ENCODE measurements at regions not wholly inside any gene's neighbourhood (a gene's known extent, or its start where the extent isn't known, plus 50 kb on each side); places are given as distances from the start of the nearest gene placed in this dataset.

DNA sequence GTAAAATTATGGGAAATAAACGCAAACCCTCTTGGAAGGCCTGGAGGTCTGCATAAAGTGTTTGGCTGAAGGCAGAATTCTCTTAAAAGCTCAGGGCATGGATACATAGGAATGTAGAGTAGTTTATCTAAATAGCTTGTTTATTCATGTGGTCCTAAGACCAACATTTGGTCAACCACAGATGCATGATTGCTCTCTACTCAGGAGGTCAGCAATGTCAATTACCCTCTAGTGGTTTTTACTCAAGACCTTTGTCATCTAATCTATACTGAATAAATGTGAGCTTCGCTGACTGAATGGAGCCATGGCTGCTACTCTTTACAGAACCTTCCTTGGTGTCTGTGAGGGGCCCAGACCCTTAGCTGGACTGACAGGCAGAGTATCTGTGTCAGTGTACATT is 139.8 kb downstream of the ATL2 start:
- TF ChIP-seq, protein P1, sequence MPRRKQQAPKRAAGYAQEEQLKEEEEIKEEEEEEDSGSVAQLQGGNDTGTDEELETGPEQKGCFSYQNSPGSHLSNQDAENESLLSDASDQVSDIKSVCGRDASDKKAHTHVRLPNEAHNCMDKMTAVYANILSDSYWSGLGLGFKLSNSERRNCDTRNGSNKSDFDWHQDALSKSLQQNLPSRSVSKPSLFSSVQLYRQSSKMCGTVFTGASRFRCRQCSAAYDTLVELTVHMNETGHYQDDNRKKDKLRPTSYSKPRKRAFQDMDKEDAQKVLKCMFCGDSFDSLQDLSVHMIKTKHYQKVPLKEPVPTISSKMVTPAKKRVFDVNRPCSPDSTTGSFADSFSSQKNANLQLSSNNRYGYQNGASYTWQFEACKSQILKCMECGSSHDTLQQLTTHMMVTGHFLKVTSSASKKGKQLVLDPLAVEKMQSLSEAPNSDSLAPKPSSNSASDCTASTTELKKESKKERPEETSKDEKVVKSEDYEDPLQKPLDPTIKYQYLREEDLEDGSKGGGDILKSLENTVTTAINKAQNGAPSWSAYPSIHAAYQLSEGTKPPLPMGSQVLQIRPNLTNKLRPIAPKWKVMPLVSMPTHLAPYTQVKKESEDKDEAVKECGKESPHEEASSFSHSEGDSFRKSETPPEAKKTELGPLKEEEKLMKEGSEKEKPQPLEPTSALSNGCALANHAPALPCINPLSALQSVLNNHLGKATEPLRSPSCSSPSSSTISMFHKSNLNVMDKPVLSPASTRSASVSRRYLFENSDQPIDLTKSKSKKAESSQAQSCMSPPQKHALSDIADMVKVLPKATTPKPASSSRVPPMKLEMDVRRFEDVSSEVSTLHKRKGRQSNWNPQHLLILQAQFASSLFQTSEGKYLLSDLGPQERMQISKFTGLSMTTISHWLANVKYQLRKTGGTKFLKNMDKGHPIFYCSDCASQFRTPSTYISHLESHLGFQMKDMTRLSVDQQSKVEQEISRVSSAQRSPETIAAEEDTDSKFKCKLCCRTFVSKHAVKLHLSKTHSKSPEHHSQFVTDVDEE (CRISPR knock-in tag; IDR thresholded peaks at IDR 0.05): no peak
- TF ChIP-seq CSDC2 (CRISPR knock-in tag; IDR thresholded peaks at IDR 0.05) (no peak), ZFP3 (CRISPR knock-in tag; IDR thresholded peaks at IDR 0.05) (no peak), GLIS3 (CRISPR knock-in tag; IDR thresholded peaks at IDR 0.05) (no peak), ISL1 (CRISPR knock-in tag; IDR thresholded peaks at IDR 0.05) (no peak), ZNF8 (CRISPR knock-in tag; IDR thresholded peaks at IDR 0.05) (no peak), BACH2 (CRISPR knock-in tag; IDR thresholded peaks at IDR 0.05; ENCODE audit: borderline replicate concordance) (no peak), SNAI2 (CRISPR knock-in tag; IDR thresholded peaks at IDR 0.05) (no peak), ZFP30 (CRISPR knock-in tag; IDR thresholded peaks at IDR 0.05) (no peak), TCF4 (CRISPR knock-in tag; IDR thresholded peaks at IDR 0.05; ENCODE audit: borderline replicate concordance) (no peak)
- TF ChIP-seq, protein P2, sequence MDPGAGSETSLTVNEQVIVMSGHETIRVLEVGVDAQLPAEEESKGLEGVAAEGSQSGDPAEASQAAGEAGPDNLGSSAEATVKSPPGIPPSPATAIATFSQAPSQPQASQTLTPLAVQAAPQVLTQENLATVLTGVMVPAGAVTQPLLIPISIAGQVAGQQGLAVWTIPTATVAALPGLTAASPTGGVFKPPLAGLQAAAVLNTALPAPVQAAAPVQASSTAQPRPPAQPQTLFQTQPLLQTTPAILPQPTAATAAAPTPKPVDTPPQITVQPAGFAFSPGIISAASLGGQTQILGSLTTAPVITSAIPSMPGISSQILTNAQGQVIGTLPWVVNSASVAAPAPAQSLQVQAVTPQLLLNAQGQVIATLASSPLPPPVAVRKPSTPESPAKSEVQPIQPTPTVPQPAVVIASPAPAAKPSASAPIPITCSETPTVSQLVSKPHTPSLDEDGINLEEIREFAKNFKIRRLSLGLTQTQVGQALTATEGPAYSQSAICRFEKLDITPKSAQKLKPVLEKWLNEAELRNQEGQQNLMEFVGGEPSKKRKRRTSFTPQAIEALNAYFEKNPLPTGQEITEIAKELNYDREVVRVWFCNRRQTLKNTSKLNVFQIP (CRISPR knock-in tag; IDR thresholded peaks at IDR 0.05; ENCODE audit: borderline replicate concordance, low read depth): no peak
- TF ChIP-seq, protein P3, sequence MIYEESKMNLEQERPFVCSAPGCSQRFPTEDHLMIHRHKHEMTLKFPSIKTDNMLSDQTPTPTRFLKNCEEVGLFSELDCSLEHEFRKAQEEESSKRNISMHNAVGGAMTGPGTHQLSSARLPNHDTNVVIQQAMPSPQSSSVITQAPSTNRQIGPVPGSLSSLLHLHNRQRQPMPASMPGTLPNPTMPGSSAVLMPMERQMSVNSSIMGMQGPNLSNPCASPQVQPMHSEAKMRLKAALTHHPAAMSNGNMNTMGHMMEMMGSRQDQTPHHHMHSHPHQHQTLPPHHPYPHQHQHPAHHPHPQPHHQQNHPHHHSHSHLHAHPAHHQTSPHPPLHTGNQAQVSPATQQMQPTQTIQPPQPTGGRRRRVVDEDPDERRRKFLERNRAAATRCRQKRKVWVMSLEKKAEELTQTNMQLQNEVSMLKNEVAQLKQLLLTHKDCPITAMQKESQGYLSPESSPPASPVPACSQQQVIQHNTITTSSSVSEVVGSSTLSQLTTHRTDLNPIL (CRISPR knock-in tag; IDR thresholded peaks at IDR 0.05; ENCODE audit: low read depth): no peak
- TF ChIP-seq, protein P4, sequence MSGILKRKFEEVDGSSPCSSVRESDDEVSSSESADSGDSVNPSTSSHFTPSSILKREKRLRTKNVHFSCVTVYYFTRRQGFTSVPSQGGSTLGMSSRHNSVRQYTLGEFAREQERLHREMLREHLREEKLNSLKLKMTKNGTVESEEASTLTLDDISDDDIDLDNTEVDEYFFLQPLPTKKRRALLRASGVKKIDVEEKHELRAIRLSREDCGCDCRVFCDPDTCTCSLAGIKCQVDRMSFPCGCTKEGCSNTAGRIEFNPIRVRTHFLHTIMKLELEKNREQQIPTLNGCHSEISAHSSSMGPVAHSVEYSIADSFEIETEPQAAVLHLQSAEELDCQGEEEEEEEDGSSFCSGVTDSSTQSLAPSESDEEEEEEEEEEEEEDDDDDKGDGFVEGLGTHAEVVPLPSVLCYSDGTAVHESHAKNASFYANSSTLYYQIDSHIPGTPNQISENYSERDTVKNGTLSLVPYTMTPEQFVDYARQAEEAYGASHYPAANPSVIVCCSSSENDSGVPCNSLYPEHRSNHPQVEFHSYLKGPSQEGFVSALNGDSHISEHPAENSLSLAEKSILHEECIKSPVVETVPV (CRISPR knock-in tag; IDR thresholded peaks at IDR 0.05): no peak
- no peak for ATAC-seq

DNA sequence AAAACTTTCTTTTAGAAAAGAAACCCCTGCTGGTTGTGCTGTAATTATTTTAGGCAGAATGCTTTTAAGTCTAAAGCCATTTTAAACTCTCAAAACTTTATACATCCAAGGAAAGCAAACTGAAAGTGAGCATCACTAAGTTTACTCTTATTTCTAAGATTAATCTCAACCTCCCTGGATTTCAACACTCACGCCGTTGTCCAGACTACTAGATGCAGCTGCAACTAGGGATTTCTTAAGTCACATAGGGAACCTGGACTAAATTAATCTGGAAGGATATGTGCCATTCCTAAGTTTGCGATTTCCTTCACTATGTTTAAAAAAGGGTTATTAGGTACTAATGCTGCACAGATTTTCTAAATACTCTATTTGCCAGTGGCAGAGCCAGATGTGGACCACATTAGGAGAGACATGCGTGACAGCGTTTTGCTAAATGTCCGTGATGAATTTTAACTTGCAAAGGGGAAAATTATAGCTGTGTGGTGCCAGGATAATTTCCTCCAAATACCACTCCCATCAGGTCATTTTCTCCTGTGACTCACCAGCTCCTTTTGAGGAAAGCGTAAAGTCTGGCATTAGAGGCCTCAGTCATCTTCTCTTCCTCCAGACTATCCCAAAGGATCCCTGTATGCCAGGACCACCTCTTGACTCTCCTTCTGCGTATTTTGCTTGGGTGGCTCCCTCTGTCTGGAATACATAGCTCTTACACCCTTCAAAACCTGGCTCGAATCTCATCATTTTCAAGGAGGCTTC is 143.7 kb downstream of the ATL2 start:
- peak; percentile 74 for ATAC-seq
- TF ChIP-seq ZFP30 (CRISPR knock-in tag; IDR thresholded peaks at IDR 0.05): no peak
- TF ChIP-seq, protein P3 (CRISPR knock-in tag; IDR thresholded peaks at IDR 0.05; ENCODE audit: low read depth): no peak
- no peak for TF ChIP-seq ZNF70 (CRISPR knock-in tag; IDR thresholded peaks at IDR 0.05)
- TF ChIP-seq, protein P2 (CRISPR knock-in tag; IDR thresholded peaks at IDR 0.05; ENCODE audit: borderline replicate concordance, low read depth): no peak
- no peak for TF ChIP-seq PPARA (CRISPR knock-in tag; IDR thresholded peaks at IDR 0.05; ENCODE audit: borderline replicate concordance)
- TF ChIP-seq ZC3H10 (CRISPR knock-in tag; IDR thresholded peaks at IDR 0.05): no peak
- TF ChIP-seq TOX (CRISPR knock-in tag; IDR thresholded peaks at IDR 0.05; ENCODE audit: borderline replicate concordance): no peak
- no peak for TF ChIP-seq TCF4 (CRISPR knock-in tag; IDR thresholded peaks at IDR 0.05; ENCODE audit: borderline replicate concordance)
- TF ChIP-seq, protein P1 (CRISPR knock-in tag; IDR thresholded peaks at IDR 0.05): no peak
- no peak for TF ChIP-seq ISL1 (CRISPR knock-in tag; IDR thresholded peaks at IDR 0.05)
- TF ChIP-seq CSDC2 (CRISPR knock-in tag; IDR thresholded peaks at IDR 0.05): no peak
- TF ChIP-seq ESRRG (CRISPR knock-in tag; IDR thresholded peaks at IDR 0.05): no peak

All from SK-N-SH treated with all-trans-retinoic acid at 6 μM for 48 hours (cell line).